Lung (tissue), 11 donors: ENCODE measurements at regions not wholly inside any gene's neighbourhood (a gene's known extent, or its start where the extent isn't known, plus 50 kb on each side); places are given as distances from the start of the nearest gene placed in this dataset.
A peak's percentile ranks its signal among the peaks of the same experiment; 100 is the strongest.
"Not testable (repeated sequence)": the region's sequence is repeated elsewhere in the genome, so short reads cannot be mapped to it uniquely, and the experiment has no call there.

Source experiments
- ATAC-seq: fragments of 200-7000 bp; cut with Tn5 transposase; one replicate; pipeline ENCODE4 v1.9.1; 2020; ENCODE audit warnings: moderate number of reproducible peaks; ENCODE audit not compliant: insufficient read depth, low FRiP score
- DNase-seq, 3 donors: peaks; one replicate each; pipeline ENCODE4 v3.0.0-alpha.2; 2013 to 2017
- H3K27ac ChIP-seq, 2 donors: one replicate each; pipeline ENCODE4 v1.5.1; 2013; ENCODE audit warnings: mild to moderate bottlenecking in 2 of 2, moderate library complexity in 2 of 2, control low read depth in 1 of 2, inconsistent platforms in 1 of 2, low read depth in 1 of 2, low read length in 1 of 2
- H3K27me3 ChIP-seq, 3 donors: one replicate each; pipeline ENCODE4 v1.5.1; 2013; ENCODE audit warnings: low read length in 2 of 3; ENCODE audit not compliant: control insufficient read depth in 3 of 3, insufficient read depth in 3 of 3
- H3K36me3 ChIP-seq, 4 donors: one replicate each; pipeline ENCODE4 v1.5.1; 2013; ENCODE audit warnings: low read length in 4 of 4, mild to moderate bottlenecking in 1 of 4, moderate library complexity in 1 of 4; ENCODE audit not compliant: control insufficient read depth in 4 of 4, insufficient read depth in 4 of 4
- H3K4me1 ChIP-seq, 5 donors: one replicate each; pipeline ENCODE4 v1.5.1; 2013; ENCODE audit warnings: low read length in 5 of 5, mild to moderate bottlenecking in 2 of 5, moderate library complexity in 1 of 5; ENCODE audit not compliant: control insufficient read depth in 5 of 5, insufficient read depth in 5 of 5
- H3K4me3 ChIP-seq: one replicate; pipeline ENCODE4 v1.5.1; 2013; ENCODE audit warnings: mild to moderate bottlenecking, control low read depth, moderate library complexity
- H3K9ac ChIP-seq, 2 donors: one replicate each; pipeline ENCODE4 v1.5.1; 2013; ENCODE audit warnings: low read length in 2 of 2, control low read depth in 1 of 2; ENCODE audit not compliant: insufficient read depth in 1 of 2
- H3K9me3 ChIP-seq, 4 donors: one replicate each; pipeline ENCODE4 v1.5.1; 2013; ENCODE audit warnings: low read length in 3 of 4, mild to moderate bottlenecking in 1 of 4, moderate library complexity in 1 of 4; ENCODE audit not compliant: control insufficient read depth in 4 of 4, insufficient read depth in 3 of 4
- WGBS, 2 donors: extraction: QIAGEN DNeasy Blood & Tissue Kit; methylation state at CpG; one replicate each; pipeline ENCODE4 v1.1.7; 2013; 5-methylcytosine and 5-hydroxymethylcytosine counted together
- TF ChIP-seq, protein P1 (sequence below): IDR thresholded peaks from 2 replicates; pipeline ENCODE4 v1.5.1; 2012; ENCODE audit warnings: mild to moderate bottlenecking; ENCODE audit errors: control extremely low read depth, extremely low read depth
- donor health status: control.
- donor health status: control.
- donor health status: Bipolar disorder and iron deficiency.
- donor health status: healthy.
- donor health status: DM: yes; HTN: yes; CAD: no.

DNA sequence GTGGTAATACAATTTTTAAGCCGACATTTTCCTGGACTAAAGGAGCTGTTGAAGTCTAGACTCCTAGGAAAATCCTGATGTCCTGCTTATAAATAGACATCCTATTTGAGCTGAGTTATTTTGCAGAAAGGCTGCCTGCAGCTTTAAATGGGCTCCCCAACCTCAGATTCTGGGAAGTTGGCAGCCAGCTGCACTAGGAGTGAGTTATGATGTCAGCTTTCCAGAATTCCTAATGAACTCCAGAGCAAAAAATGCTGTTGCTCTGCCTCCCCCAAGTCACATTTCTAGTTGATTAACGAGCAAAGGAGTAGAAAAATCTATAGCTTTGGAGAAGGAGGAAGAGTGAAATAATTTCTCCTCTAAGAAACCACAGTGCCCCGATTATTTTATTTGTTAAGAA, 346.3 kb upstream of the SULF2 start:
- DNase-seq (peak; percentile 33 to 64 (median 56)), ATAC-seq (no peak)

DNA sequence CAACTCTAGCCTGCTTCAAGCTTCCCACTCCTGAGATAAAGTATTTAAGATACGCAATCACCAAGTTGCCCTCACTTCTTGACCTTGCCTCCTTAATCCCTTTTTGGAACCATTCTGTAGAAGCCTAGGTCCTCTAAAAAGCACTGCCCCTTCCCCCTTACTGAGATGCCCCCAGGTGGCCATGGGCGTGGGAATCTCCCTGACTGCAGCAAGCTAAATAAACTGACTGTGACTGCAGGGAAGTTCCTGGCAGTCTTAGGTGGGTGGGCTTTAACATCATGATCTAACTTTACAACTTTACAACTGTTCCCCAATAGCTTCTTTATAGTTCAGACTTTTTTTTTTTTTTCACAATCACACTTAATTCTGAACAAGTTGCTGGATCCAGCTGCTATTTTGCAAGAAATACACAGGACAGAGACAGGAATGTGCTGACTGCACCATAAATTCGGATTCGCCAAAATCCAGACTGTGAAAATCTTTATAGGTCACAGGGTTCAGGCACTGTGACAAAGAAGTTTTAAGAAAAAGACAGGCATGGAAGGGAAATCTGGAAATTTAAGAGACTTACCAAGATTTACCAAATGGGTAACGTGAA, 344.2 kb upstream of the SULF2 start:
- peaks cover 0 to 3% (median 0%) of the 10 kb centered on the region in 4 donors for H3K9me3 ChIP-seq
- no peak overlapping the region for H3K27ac ChIP-seq
- H3K9ac ChIP-seq, result no peak overlapping the region
- no peak overlapping the region for H3K4me3 ChIP-seq
- WGBS, 2 donors, result 70 to 87% methylated on average over 5 of the region's 5 CpGs
- DNase-seq (peak; percentile 51 to 89 (median 86)), ATAC-seq (peak; percentile 34)
- peaks cover 0 to 32% (median 11%) of the 10 kb centered on the region in 5 donors for H3K4me1 ChIP-seq
- H3K27me3 ChIP-seq, result no peaks in the 10 kb centered on the region
- H3K36me3 ChIP-seq, result no peaks in the 10 kb centered on the region
- TF ChIP-seq, protein P1, sequence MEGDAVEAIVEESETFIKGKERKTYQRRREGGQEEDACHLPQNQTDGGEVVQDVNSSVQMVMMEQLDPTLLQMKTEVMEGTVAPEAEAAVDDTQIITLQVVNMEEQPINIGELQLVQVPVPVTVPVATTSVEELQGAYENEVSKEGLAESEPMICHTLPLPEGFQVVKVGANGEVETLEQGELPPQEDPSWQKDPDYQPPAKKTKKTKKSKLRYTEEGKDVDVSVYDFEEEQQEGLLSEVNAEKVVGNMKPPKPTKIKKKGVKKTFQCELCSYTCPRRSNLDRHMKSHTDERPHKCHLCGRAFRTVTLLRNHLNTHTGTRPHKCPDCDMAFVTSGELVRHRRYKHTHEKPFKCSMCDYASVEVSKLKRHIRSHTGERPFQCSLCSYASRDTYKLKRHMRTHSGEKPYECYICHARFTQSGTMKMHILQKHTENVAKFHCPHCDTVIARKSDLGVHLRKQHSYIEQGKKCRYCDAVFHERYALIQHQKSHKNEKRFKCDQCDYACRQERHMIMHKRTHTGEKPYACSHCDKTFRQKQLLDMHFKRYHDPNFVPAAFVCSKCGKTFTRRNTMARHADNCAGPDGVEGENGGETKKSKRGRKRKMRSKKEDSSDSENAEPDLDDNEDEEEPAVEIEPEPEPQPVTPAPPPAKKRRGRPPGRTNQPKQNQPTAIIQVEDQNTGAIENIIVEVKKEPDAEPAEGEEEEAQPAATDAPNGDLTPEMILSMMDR, result no peak

More for the DNA sequence above, 346.3 kb upstream of the SULF2 start:
- Histone ChIP-seq H3K27me3 (no peaks in the 10 kb centered on the region), H3K36me3 (no peaks in the 10 kb centered on the region), H3K4me1 (peaks cover 0 to 30% (median 6%) of the 10 kb centered on the region in 5 donors), H3K4me3 (no peak overlapping the region), H3K27ac (no peak overlapping the region), H3K9me3 (peaks cover 0 to 3% (median 0%) of the 10 kb centered on the region in 4 donors), H3K9ac (no peak overlapping the region)
- TF ChIP-seq, protein P1, result no peak
- 62 to 72% methylated on average over 3 of the region's 3 CpGs for WGBS, 2 donors

DNA sequence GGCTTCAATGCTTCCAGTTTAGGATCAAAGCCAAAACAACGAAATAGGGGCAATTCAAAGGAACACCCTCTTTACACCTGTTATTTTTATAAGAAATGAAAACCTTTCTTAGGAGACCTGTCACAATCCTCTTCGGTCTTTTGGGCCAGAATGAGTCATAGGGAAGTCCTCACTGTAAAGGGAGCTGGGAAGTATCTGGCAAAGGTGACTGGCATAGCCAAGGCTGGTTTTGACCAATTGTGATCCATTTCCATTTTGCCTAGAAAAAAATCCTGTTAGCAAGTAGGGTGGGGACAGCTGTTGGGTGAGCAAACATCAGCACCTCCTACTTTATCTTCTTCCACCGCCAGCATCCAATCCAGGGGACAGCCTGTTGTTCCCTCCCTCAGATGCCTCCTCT, 343.2 kb upstream of the SULF2 start:
- Histone ChIP-seq H3K27ac (no peak overlapping the region), H3K27me3 (no peaks in the 10 kb centered on the region), H3K9me3 (peaks cover 0 to 3% (median 0%) of the 10 kb centered on the region in 4 donors), H3K9ac (no peak overlapping the region), H3K4me1 (peaks cover 0 to 32% (median 11%) of the 10 kb centered on the region in 5 donors), H3K36me3 (no peaks in the 10 kb centered on the region), H3K4me3 (no peak overlapping the region)
- TF ChIP-seq, protein P1, result no peak
- ATAC-seq, result no peak
- 86 to 89% methylated on average over 3 of the region's 3 CpGs for WGBS, 2 donors
- no peak for DNase-seq

DNA sequence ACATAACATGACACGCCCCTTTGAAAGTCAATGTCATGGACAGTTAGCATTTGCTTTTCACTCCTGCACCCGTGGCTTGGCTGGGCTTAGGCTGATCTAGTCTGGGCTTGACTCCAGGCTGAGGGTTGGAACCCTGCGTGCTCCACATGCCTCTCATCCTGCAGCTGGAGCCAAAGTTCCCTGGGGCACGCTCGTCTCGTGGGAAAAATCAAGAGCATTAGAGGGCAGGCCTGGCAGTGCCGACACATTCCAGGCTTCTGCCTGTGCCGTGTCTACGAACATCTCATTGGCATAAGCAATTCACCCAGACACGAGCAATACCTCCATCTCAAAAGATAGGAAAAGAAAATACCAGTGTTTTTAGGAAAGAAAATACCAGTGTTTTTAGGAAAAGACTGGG, 342.7 kb upstream of the SULF2 start:
- not testable (repeated sequence) for H3K27me3 ChIP-seq, DNase-seq, H3K9me3 ChIP-seq, H3K9ac ChIP-seq, H3K36me3 ChIP-seq, ATAC-seq, H3K4me3 ChIP-seq, H3K27ac ChIP-seq
- H3K4me1 ChIP-seq, result peaks cover 0 to 32% (median 11%) of the 10 kb centered on the region in 5 donors
- 68 to 83% methylated on average over 10 of the region's 10 CpGs for WGBS, 2 donors

DNA sequence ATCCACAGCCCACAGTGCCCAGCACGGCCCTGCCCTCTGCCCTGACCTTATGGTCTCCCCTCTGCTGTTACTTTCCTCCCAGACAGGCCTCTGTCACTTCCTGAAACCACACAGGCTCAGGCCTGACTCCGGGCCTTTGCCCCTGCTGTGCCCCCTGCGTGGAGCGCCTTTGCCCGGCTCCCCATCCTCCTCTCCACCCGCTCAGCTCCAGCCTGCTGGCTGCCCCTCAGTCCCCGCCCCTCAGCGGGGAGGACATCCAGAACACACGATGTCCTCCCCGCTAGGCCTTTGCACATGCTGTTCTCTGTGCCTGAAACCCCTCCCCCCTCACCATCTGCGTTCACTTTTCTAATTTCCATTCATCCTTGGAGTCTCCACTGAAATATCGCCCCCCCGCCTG, 341.9 kb upstream of the SULF2 start:
- not testable (repeated sequence) for H3K36me3 ChIP-seq, DNase-seq, H3K9ac ChIP-seq, H3K27ac ChIP-seq, ATAC-seq, H3K9me3 ChIP-seq, H3K4me3 ChIP-seq, H3K27me3 ChIP-seq
- H3K4me1 ChIP-seq, result peaks cover 0 to 32% (median 11%) of the 10 kb centered on the region in 5 donors
- WGBS, 2 donors, result 73 to 86% methylated on average over 11 to 13 of the region's 13 CpGs
